Osteocyte (in vitro differentiated cells): ENCODE measurements at regions not wholly inside any gene's neighbourhood (a gene's known extent, or its start where the extent isn't known, plus 50 kb on each side); places are given as distances from the start of the nearest gene placed in this dataset.

Experiments used
- DNase-seq: peaks from one replicate; pipeline ENCODE4 v3.0.0; 2021; ENCODE audit warnings: mixed read lengths; ENCODE audit not compliant: unreplicated experiment; ENCODE audit errors: extremely low spot score
- H3K27ac Mint-ChIP-seq: one replicate; pipeline ENCODE4 v1.8.0; 2021; ENCODE audit warnings: mild to moderate bottlenecking, mixed read lengths; ENCODE audit not compliant: unreplicated experiment
- H3K27me3 Mint-ChIP-seq: one replicate; pipeline ENCODE4 v1.8.0; 2021; ENCODE audit warnings: mixed read lengths; ENCODE audit not compliant: unreplicated experiment
- H3K36me3 Mint-ChIP-seq: one replicate; pipeline ENCODE4 v1.8.0; 2021; ENCODE audit warnings: mixed read lengths; ENCODE audit not compliant: unreplicated experiment
- H3K4me1 Mint-ChIP-seq: one replicate; pipeline ENCODE4 v1.8.0; 2021; ENCODE audit warnings: mixed read lengths; ENCODE audit not compliant: unreplicated experiment
- H3K4me3 Mint-ChIP-seq: one replicate; pipeline ENCODE4 v1.8.0; 2021; ENCODE audit warnings: mild to moderate bottlenecking, moderate library complexity, mixed read lengths; ENCODE audit not compliant: unreplicated experiment
- H3K9me3 Mint-ChIP-seq: one replicate; pipeline ENCODE4 v1.8.0; 2021; ENCODE audit warnings: mixed read lengths; ENCODE audit not compliant: unreplicated experiment
- TF ChIP-seq, protein P1 (sequence below): fragments of 200-600 bp; sonication (generic); IDR thresholded peaks from 2 replicates; pipeline ENCODE4 v1.5.0; 2021; ENCODE audit warnings: antibody characterized with exemption, mild to moderate bottlenecking, moderate library complexity

DNA sequence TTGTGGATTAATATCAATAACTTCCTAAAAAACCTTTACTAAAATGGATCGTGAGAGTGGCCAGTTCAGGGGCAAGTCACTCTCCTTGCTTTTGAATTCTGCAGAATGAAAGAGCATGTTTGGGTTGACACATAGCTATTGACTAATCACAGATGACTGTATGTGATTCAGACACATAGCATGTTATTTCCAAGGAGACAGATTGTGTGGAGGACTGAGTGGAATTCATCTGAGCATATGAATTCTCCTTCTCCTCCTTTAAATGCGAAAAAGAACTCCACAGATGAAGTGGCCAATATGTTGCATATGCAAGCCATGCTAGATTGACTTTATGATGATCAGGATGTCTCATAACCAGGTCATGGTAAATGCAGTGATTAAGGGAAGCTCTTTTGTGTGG lies 249.4 kb upstream of the FAM98A start:
- Mint-ChIP-seq H3K4me3 (no peak overlapping the region), H3K4me1 (no peaks in the 10 kb centered on the region), H3K36me3 (no peaks in the 10 kb centered on the region), H3K27ac (no peak overlapping the region), H3K27me3 (peaks cover 2% of the 10 kb centered on the region), H3K9me3 (peaks cover 21% of the 10 kb centered on the region)
- DNase-seq: no peak
- TF ChIP-seq, protein P1, sequence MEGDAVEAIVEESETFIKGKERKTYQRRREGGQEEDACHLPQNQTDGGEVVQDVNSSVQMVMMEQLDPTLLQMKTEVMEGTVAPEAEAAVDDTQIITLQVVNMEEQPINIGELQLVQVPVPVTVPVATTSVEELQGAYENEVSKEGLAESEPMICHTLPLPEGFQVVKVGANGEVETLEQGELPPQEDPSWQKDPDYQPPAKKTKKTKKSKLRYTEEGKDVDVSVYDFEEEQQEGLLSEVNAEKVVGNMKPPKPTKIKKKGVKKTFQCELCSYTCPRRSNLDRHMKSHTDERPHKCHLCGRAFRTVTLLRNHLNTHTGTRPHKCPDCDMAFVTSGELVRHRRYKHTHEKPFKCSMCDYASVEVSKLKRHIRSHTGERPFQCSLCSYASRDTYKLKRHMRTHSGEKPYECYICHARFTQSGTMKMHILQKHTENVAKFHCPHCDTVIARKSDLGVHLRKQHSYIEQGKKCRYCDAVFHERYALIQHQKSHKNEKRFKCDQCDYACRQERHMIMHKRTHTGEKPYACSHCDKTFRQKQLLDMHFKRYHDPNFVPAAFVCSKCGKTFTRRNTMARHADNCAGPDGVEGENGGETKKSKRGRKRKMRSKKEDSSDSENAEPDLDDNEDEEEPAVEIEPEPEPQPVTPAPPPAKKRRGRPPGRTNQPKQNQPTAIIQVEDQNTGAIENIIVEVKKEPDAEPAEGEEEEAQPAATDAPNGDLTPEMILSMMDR: no peak

- Mint-ChIP-seq H3K4me3 (no peak overlapping the region), H3K9me3 (no peaks in the 10 kb centered on the region), H3K36me3 (no peaks in the 10 kb centered on the region), H3K27me3 (peaks cover 4% of the 10 kb centered on the region), H3K4me1 (no peaks in the 10 kb centered on the region), H3K27ac (no peak overlapping the region)
- DNase-seq: no peak
- TF ChIP-seq, protein P1: no peak
Observed at GRCh38 chr2:33839791-33840190, 240.7 kb upstream of the FAM98A start.

DNA sequence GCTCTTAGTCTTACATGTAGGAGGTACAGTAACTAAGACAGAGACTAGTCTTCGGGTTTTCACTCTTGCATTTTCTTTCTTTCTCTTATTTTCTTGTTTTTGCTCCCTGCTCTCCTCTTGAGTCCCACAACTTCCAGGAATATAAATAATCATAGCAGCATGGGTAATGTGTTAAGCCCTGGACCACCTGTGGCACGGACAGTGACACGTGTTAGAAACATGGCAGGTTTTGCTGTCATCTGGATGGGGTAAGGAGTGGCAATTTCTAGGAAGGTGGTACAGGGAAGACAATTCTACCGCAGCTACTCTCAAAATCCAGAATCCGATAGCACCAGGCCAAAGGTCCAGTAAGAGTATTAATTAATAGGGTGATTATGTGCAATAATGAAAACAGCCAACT lies 237.5 kb upstream of the FAM98A start:
- TF ChIP-seq, protein P1: no peak
- H3K36me3 Mint-ChIP-seq: no peaks in the 10 kb centered on the region
- H3K4me1 Mint-ChIP-seq: no peaks in the 10 kb centered on the region
- no peaks in the 10 kb centered on the region for H3K9me3 Mint-ChIP-seq
- DNase-seq: no peak
- peaks cover 8% of the 10 kb centered on the region for H3K27me3 Mint-ChIP-seq
- no peak overlapping the region for H3K27ac Mint-ChIP-seq
- H3K4me3 Mint-ChIP-seq: no peak overlapping the region

DNA sequence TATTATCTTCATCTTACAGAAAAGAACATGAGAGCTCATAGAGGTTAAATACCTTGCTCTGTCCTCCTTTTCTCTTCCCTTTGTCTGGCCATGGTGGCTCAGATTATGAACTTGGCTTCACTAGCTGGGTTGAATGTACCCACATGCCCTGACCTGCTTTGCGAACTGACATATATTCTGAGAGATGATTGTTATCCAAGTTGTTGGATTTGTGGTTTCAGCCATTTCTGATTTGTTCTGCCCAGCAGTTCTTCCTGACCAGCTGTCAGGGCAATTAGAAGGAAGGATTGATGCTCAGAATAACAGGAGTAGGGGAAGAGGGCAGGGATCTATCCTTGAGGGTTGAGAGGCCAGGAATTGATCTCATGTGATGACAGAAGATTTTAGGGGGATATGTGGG lies 236.8 kb upstream of the FAM98A start:
- Mint-ChIP-seq H3K4me3 (no peak overlapping the region), H3K4me1 (no peaks in the 10 kb centered on the region), H3K9me3 (no peaks in the 10 kb centered on the region), H3K36me3 (no peaks in the 10 kb centered on the region), H3K27me3 (peaks cover 8% of the 10 kb centered on the region), H3K27ac (no peak overlapping the region)
- TF ChIP-seq, protein P1: no peak
- no peak for DNase-seq

- Mint-ChIP-seq H3K27ac (no peak overlapping the region), H3K36me3 (no peaks in the 10 kb centered on the region), H3K27me3 (peaks cover 9% of the 10 kb centered on the region), H3K4me3 (no peak overlapping the region), H3K9me3 (no peaks in the 10 kb centered on the region), H3K4me1 (no peaks in the 10 kb centered on the region)
- TF ChIP-seq, protein P1: no peak
- no peak for DNase-seq
Observed at GRCh38 chr2:33822964-33823363, 223.9 kb upstream of the FAM98A start.
